ENCODE measurements at regions not wholly inside any gene's neighbourhood (a gene's known extent, or its start where the extent isn't known, plus 50 kb on each side); places are given as distances from the start of the nearest gene placed in this dataset.

GRCh38 chr17:13182854-13183253 is 165.0 kb upstream of the ELAC2 start:
- no peaks in the 10 kb centered on the region for H3K79me2 ChIP-seq (ENCODE audit: control insufficient read depth, insufficient read depth, low read length)
- DNase-seq (ENCODE audit: low read depth, low spot score), result no peak
- no peaks in the 10 kb centered on the region for H3K9me1 ChIP-seq (replicated peaks; ENCODE audit: control insufficient read depth, extremely low read depth, insufficient read depth, low read length)
- ChIA-PET CTCF (no interaction called here), POLR2A (no interaction called here)
- H3K4me3 ChIP-seq (replicated peaks in 1 of 3; ENCODE audit: insufficient read depth in 1 of 3, low read depth in 1 of 3, low read length in 3 of 3), result no peak overlapping the region
- H3K36me3 ChIP-seq (ENCODE audit: control insufficient read depth in 2 of 2, extremely low read depth in 1 of 2, insufficient read depth in 2 of 2, low read length in 2 of 2), result no peaks in the 10 kb centered on the region
- no peaks in the 10 kb centered on the region for H3K4me1 ChIP-seq (ENCODE audit: control insufficient read depth, extremely low read depth, insufficient read depth, low read length)
- H3K9me3 ChIP-seq (replicated peaks; ENCODE audit: control insufficient read depth, insufficient read depth, low read length), result peaks cover 3% of the 10 kb centered on the region
- no peak for FAIRE-seq
- H4K20me1 ChIP-seq (replicated peaks; ENCODE audit: control insufficient read depth, extremely low read depth, insufficient read depth, low read length), result no peaks in the 10 kb centered on the region
- dilution Hi-C loops (cut with MboI; ENCODE audit: extremely low pct_ligation_motif_present, low sequenced_read_pairs) (no loop called here), intact Hi-C loops (cut with micrococcal nuclease) (no loop called here)
- no peak for TF ChIP-seq JUN (IDR thresholded peaks at IDR 0.05; ENCODE audit: borderline replicate concordance, insufficient read depth, insufficient read length, low read depth)
- TF ChIP-seq EZH2 (IDR thresholded peaks at IDR 0.05; ENCODE audit: borderline replicate concordance, low read depth, low read length, severe bottlenecking), result no peak
- TF ChIP-seq CTCF (IDR thresholded peaks at IDR 0.05; ENCODE audit: extremely low read depth in 1 of 2, insufficient read depth in 1 of 2, low read depth in 1 of 2, low read length in 2 of 2), result no peak
- TF ChIP-seq GATA2 (IDR thresholded peaks at IDR 0.05; ENCODE audit: insufficient read depth, insufficient read length, low read depth, low read length), result no peak
- TF ChIP-seq POLR2AphosphoS5 (IDR thresholded peaks at IDR 0.05; ENCODE audit: insufficient read depth, low read depth, low read length), result no peak
- no peak for TF ChIP-seq POLR2A (IDR thresholded peaks at IDR 0.05; ENCODE audit: low read depth, low read length)
- no peak for TF ChIP-seq FOS (IDR thresholded peaks at IDR 0.05; ENCODE audit: borderline replicate concordance, insufficient read depth, low read length)
- TF ChIP-seq MYC (IDR thresholded peaks at IDR 0.05; ENCODE audit: low read depth, low read length), result no peak
- TF ChIP-seq MAX (IDR thresholded peaks at IDR 0.05; ENCODE audit: insufficient read depth, insufficient read length), result no peak
- no peak overlapping the region for H3K27ac ChIP-seq (ENCODE audit: insufficient read depth, low read depth, low read length)
- no peak overlapping the region for H3K4me2 ChIP-seq (ENCODE audit: insufficient read depth, low read length)
- no TSS peak for BruUV-seq (replicated peaks)
- no peak overlapping the region for H2AFZ ChIP-seq (ENCODE audit: low read depth, low read length)
- no peak overlapping the region for H3K9ac ChIP-seq (replicated peaks; ENCODE audit: extremely low read depth, insufficient read depth, low read length)
- H3K27me3 ChIP-seq (ENCODE audit: control insufficient read depth in 2 of 2, insufficient read depth in 2 of 2, low read length in 2 of 2), result no peaks in the 10 kb centered on the region

Data from endothelial cell of umbilical vein (primary cell).